ENCODE measurements at regions not wholly inside any gene's neighbourhood (a gene's known extent, or its start where the extent isn't known, plus 50 kb on each side); places are given as distances from the start of the nearest gene placed in this dataset.

DNA sequence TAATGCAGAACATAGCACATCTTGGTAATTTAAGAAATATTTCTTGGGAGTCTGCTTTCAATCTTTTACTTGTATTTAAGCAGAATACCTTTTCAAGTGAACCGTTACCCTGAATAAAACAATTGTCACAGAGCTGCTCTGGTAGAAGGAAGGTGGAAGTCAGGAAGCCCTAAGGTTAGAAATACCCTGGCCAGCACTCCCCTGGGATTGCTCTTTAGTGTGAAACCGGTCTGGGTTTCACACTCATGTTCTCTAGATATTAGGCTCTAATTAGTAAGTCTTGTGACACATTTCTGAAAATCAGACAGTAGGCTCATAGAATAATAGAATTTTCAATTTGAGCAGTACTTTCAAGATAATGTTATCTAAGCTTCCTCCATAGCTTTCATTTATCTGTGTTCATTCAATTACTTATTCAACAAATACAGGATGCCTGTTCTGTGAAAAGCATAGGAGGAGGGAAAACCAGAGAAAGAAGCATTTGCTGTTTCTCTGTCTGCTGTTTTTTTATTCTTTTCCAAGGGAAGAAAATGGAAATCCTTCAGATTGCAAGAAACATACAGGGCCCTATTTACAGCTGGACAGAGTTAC, 825.5 kb downstream of the TLR4 start:
- H4K8ac ChIP-seq (replicated peaks; ENCODE audit: insufficient read length, low read depth, low read length) = no peak overlapping the region
- no peak overlapping the region for H2BK20ac ChIP-seq (ENCODE audit: low read depth, low read length, poor library complexity, severe bottlenecking)
- H3K23ac ChIP-seq (ENCODE audit: insufficient read length, low read depth, low read length) = no peak overlapping the region
- no peak overlapping the region for H4K5ac ChIP-seq (ENCODE audit: insufficient read length, low read depth, low read length)
- Mint-ChIP-seq H3K4me1 (peaks cover 3% of the 10 kb centered on the region in 2 experiments; a peak in 2 of 4 replicates), H3K27me3 (ENCODE audit: low read depth) (no peaks in the 10 kb centered on the region), H3K36me3 (ENCODE audit: insufficient read depth in 1 of 3, low read depth in 3 of 3) (no peaks in the 10 kb centered on the region), H3K9me3 (no peaks in the 10 kb centered on the region), H3K4me3 (no peak overlapping the region), H3K27ac (no peak overlapping the region)
- no peak overlapping the region for H3T11ph ChIP-seq (ENCODE audit: low read length)
- no peak overlapping the region for H4K91ac ChIP-seq (ENCODE audit: insufficient read length, low read depth, low read length)
- WGBS (ENCODE audit: extremely low coverage, insufficient read length, low lambda C conversion rate) = no CpG with 5 or more reads among the region's 2 CpGs
- no peak overlapping the region for H3K18ac ChIP-seq (ENCODE audit: insufficient read length, low read depth, low read length)
- H3K14ac ChIP-seq (ENCODE audit: insufficient read depth, low read length) = no peak overlapping the region
- H2AK5ac ChIP-seq (ENCODE audit: insufficient read length, low read length) = no peak overlapping the region
- H2BK5ac ChIP-seq (ENCODE audit: insufficient read length, low read length) = no peak overlapping the region
- no peaks in the 10 kb centered on the region for H3K4me1 ChIP-seq (ENCODE audit: insufficient read depth, low read length)
- H3K4me2 ChIP-seq (ENCODE audit: insufficient read depth, insufficient read length, low read length) = no peak overlapping the region
- no peak overlapping the region for H2BK12ac ChIP-seq (ENCODE audit: insufficient read length, low read depth, low read length)
- H2BK120ac ChIP-seq (ENCODE audit: low read depth, low read length, poor library complexity, severe bottlenecking) = no peak overlapping the region
- H3K9me3 ChIP-seq (ENCODE audit: control insufficient read depth, low read depth, low read length) = no peaks in the 10 kb centered on the region
- no peaks in the 10 kb centered on the region for H4K20me1 ChIP-seq (ENCODE audit: control insufficient read depth, insufficient read depth, insufficient read length)
- no peak overlapping the region for H3K4ac ChIP-seq (ENCODE audit: low read depth, low read length)
- no peaks in the 10 kb centered on the region for H3K23me2 ChIP-seq (ENCODE audit: insufficient read length, low read depth, low read length, poor library complexity, severe bottlenecking)
- H3K79me1 ChIP-seq (ENCODE audit: insufficient read depth, low read depth, low read length, poor library complexity, severe bottlenecking) = no peaks in the 10 kb centered on the region
- no peak overlapping the region for H2AFZ ChIP-seq (ENCODE audit: low read length)
- DNase-seq = no peak
- H3K79me2 ChIP-seq (ENCODE audit: insufficient read depth, low read length) = no peaks in the 10 kb centered on the region
- no peak overlapping the region for H3K56ac ChIP-seq (ENCODE audit: insufficient read length, low read depth, low read length)
- no peak overlapping the region for H3K9ac ChIP-seq (ENCODE audit: extremely low read depth, insufficient read length, low read length)
- H3K27ac ChIP-seq (ENCODE audit: insufficient read length, low read depth, low read length) = no peak overlapping the region
- no peak for TF ChIP-seq CTCF (conservative IDR thresholded peaks at IDR 0.05)
- no peak overlapping the region for H2BK15ac ChIP-seq (ENCODE audit: low read depth, low read length)
- H3K27me3 ChIP-seq (ENCODE audit: insufficient read depth, low read length) = no peaks in the 10 kb centered on the region

Data from H9 (cell line).